ENCODE measurements at regions not wholly inside any gene's neighbourhood (a gene's known extent, or its start where the extent isn't known, plus 50 kb on each side); places are given as distances from the start of the nearest gene placed in this dataset.
"Not testable (repeated sequence)": the region's sequence is repeated elsewhere in the genome, so short reads cannot be mapped to it uniquely, and the experiment has no call there.

DNA sequence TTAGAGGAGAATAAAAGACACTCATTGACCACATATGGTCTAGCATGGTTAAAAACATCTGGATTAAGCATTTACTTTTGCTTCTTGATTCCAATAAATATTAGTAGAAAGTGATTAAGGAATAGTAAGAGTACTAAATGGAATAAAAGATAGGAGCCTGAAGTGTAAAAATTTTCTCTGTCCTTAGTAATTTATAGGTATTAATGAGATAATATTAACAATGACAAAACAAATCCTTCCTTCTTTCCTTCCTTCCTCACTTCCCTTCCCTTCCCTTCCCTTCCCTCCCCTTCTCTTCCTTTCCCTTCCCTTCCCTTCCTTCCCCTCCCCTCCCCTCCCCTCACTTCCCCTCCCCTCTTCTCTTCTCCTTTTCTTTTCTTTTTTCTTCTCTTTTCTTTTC is 797.5 kb upstream of the NRXN1 start:
- no peak for DNase-seq (ENCODE audit: low read depth in 4 of 4, low spot score in 1 of 4)

GRCh38 chr2:51825823-51826222 is 793.9 kb upstream of the NRXN1 start:
- DNase-seq (ENCODE audit: low read depth in 4 of 4, low spot score in 1 of 4) = no peak

DNA sequence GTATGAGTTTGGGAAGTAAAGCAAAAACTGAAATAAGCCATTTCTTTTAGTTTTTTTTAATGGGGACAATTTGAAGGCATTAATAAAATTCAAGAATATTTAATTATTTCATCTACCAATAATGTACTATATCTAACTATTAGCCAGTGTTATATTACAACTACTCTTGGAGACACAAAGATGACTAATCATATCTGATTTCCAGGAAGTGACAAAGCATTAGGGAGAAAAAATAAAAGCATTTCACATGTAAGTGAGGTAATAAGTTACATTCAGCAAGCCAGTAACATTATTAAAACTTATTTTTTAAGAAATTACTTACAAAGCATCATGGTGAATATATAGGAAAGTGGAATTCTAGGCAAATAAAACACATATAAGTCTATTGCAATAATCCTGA is 781.3 kb upstream of the NRXN1 start:
- no peak for DNase-seq (ENCODE audit: low read depth in 4 of 4, low spot score in 1 of 4)

DNA sequence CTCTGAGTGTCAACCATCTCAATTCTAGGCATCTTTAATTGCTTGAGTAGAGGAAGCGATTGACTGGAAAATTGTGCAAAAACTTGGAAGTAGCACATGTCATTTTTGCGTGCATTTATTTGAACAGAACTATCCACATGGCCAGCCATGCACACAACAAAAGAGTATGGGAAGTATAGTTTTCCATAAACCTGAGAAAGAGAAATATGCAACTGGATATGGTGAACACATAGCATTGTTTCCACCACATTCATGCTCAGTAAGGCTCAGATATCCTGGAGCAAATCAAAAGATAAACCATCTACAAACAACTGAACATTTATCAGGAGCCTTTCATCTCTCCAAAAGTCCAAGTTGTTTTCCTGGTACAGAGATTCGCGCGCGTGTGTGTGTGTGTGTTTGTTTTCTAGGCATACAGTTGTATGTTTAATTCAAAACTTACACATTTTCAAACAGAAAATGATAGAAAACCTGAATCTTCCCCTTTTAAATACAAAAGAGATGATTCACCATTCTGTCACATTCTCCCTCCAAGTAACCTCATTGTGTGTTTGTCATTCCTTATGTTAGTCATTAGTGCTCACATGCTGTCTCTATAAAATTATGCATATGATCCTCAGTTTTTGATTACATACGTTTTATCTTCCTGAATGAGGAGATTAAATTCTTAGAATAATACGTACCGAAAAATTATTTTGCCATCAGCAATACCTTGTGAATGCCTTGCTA is 780.4 kb upstream of the NRXN1 start:
- DNase-seq (ENCODE audit: low read depth in 4 of 4, low spot score in 1 of 4) = no peak

DNA sequence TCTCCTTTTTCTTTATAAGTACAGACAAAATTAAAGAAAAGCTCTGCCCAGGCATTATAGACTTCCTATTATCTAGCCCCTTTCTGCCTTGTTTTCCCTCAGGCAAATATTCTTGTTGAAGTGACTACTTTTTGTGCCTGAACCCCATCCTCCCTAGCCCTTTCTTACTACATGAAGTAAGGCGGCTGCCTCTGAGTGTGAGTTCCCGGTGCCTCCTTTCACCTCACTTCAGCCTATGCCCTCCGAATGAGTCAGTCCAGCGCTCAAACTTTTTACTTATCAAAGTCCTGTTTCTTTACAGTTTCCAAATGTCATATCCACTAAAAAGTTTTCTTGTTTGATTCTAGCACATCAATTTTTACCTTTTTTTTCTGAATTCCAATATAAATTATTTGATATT is 778.3 kb upstream of the NRXN1 start:
- DNase-seq (ENCODE audit: low read depth in 4 of 4, low spot score in 1 of 4) = no peak

- DNase-seq (ENCODE audit: low read depth in 4 of 4, low spot score in 1 of 4) = no peak
These were observed 775.3 kb upstream of the NRXN1 start for GRCh38 chr2:51807229-51807628.

- DNase-seq (ENCODE audit: low read depth in 4 of 4, low spot score in 1 of 4) = no peak
These were observed 763.4 kb upstream of the NRXN1 start for GRCh38 chr2:51795248-51795888.

DNA sequence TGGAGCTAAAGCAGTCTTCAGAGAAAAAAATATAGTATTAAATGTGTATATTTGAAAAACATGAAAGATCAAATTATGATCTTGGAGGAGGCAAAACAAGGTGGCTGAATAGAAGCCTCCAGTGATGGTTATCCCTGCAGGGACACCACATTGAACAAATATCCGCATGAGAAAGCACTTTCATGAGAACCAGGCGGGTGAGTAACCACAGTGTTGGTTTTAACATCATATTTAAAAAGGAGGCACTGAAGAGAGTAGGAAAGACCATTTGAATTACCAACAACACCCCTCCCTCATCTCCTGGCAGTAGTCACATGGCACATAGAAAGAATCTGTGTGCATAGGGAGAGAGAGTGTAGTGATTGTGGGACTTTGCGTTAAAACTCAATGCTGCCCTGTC is 759.6 kb upstream of the NRXN1 start:
- DNase-seq (ENCODE audit: low read depth in 4 of 4, low spot score in 1 of 4) = no peak

GRCh38 chr2:51790854-51791253 is 758.9 kb upstream of the NRXN1 start:
- no peak for DNase-seq (ENCODE audit: low read depth in 4 of 4, low spot score in 1 of 4)

GRCh38 chr2:51789918-51790317 is 758.0 kb upstream of the NRXN1 start:
- no peak for DNase-seq (ENCODE audit: low read depth in 4 of 4, low spot score in 1 of 4)

- no peak for DNase-seq (ENCODE audit: low read depth in 4 of 4, low spot score in 1 of 4)
These were observed 751.2 kb upstream of the NRXN1 start for GRCh38 chr2:51782921-51783765.

- DNase-seq (ENCODE audit: low read depth in 4 of 4, low spot score in 1 of 4) = no peak
These were observed 749.8 kb upstream of the NRXN1 start for GRCh38 chr2:51781691-51782090.

GRCh38 chr2:51780353-51780752 is 748.4 kb upstream of the NRXN1 start:
- DNase-seq (ENCODE audit: low read depth in 4 of 4, low spot score in 1 of 4) = no peak

GRCh38 chr2:51779723-51780122 is 747.8 kb upstream of the NRXN1 start:
- DNase-seq (ENCODE audit: low read depth in 4 of 4, low spot score in 1 of 4) = not testable (repeated sequence)

GRCh38 chr2:51778806-51779205 is 746.9 kb upstream of the NRXN1 start:
- DNase-seq (ENCODE audit: low read depth in 4 of 4, low spot score in 1 of 4) = no peak

GRCh38 chr2:51774606-51775005 is 742.7 kb upstream of the NRXN1 start:
- DNase-seq (ENCODE audit: low read depth in 4 of 4, low spot score in 1 of 4) = not testable (repeated sequence)

GRCh38 chr2:51760441-51760840 is 728.5 kb upstream of the NRXN1 start:
- no peak for DNase-seq (ENCODE audit: low read depth in 4 of 4, low spot score in 1 of 4)

- DNase-seq (ENCODE audit: low read depth in 4 of 4, low spot score in 1 of 4) = no peak
These were observed 726.1 kb upstream of the NRXN1 start for GRCh38 chr2:51758081-51758480.

- DNase-seq (ENCODE audit: low read depth in 4 of 4, low spot score in 1 of 4) = no peak
These were observed 702.2 kb upstream of the NRXN1 start for GRCh38 chr2:51734115-51734514.

DNA sequence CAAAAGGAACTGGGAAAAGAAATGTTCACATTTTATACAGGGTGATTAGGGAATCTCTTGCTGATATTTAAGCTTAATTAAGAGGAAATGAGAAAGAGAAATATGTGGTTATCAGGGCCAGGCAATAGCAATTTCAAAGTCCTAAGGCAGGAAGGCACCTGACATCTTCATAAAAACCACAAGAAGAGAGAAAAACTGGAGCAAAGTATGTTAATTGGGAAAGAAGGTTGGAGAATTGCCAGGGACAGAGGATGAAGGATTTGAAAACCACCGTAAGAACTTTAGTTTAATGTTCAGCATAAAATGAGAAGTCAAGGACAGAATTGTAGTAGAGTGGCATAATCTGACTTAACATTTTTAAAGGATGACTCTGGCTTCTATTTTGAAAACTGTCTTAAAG is 691.8 kb upstream of the NRXN1 start:
- DNase-seq (ENCODE audit: low read depth in 4 of 4, low spot score in 1 of 4) = no peak

GRCh38 chr2:51722311-51722710 is 690.4 kb upstream of the NRXN1 start:
- DNase-seq (ENCODE audit: low read depth in 4 of 4, low spot score in 1 of 4) = no peak

GRCh38 chr2:51720826-51721225 is 688.9 kb upstream of the NRXN1 start:
- DNase-seq (ENCODE audit: low read depth in 4 of 4, low spot score in 1 of 4) = no peak

Data from stimulated activated CD4-positive, alpha-beta T cell treated with anti-CD3 and anti-CD28 coated beads, Interleukin-1b, Interleukin-23, amount 100 ng/mL, for 24 hours (primary cell).